HG03196 (cell line): ENCODE measurements at regions not wholly inside any gene's neighbourhood (a gene's known extent, or its start where the extent isn't known, plus 50 kb on each side); places are given as distances from the start of the nearest gene placed in this dataset.
A peak's percentile ranks its signal among the peaks of the same experiment; 100 is the strongest.
"Not testable (repeated sequence)": the region's sequence is repeated elsewhere in the genome, so short reads cannot be mapped to it uniquely, and the experiment has no call there.

ENCODE experiments used
- ATAC-seq: cut with Tn5 transposase; IDR thresholded peaks from one replicate; pipeline ENCODE4 v1.9.1; 2021; ENCODE audit not compliant: unreplicated experiment

DNA sequence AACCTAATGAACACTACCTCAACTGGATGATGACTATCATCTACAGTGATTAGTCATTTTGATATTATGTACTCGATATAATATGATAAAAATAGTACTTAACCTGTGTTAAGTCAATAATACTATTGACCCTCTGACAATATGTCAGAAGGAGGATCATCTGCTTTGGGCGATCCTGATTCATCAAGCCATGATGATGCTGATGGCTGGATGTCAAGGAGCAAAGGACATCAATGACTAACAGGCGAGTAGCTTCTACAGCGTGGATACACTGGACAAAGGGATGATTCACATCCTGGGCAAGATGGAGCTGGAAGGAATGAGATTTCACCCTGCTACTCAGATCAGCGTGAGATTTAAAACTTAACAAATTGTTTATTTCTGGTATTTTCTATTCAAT is 94.4 kb upstream of the SKAP2 start:
- ATAC-seq = no peak

DNA sequence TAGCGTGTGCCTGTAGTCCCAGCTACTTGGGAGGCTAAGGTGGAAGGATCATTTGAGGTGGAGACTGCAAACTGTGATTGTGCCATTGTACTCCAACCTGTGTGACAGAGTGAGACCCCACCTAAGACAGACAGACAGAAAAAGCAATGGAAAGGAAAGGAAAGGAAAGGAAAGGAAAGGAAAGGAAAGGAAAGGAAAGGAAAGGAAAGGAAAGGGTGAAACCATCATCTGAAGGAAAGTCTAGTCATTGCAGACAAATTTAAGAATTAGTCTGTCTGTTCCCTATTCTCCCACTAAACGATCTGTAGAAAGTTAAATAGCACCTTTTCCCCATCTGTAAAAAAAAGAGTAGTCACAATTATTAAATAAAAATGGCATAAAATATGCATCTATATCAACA is 91.1 kb upstream of the SKAP2 start:
- ATAC-seq = no peak

DNA sequence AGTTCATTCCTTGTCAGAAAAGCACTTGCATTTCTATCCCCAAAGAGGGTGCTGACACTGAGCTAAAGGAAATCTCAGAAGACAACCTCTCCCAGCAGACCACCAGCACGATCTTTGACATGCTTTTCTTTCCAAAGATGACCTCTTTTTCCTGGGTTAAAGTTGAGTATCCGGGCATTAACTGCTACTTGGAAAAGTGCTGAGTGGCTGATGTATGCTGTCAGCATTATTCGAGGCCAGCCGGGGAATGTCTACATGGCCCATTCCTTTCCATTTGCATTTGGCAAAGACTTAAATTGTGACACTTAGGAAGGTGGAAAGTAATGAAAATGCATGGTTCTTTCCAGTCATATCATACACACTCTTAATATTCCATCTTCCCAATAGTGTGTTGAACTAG is 90.6 kb upstream of the SKAP2 start:
- ATAC-seq = no peak

DNA sequence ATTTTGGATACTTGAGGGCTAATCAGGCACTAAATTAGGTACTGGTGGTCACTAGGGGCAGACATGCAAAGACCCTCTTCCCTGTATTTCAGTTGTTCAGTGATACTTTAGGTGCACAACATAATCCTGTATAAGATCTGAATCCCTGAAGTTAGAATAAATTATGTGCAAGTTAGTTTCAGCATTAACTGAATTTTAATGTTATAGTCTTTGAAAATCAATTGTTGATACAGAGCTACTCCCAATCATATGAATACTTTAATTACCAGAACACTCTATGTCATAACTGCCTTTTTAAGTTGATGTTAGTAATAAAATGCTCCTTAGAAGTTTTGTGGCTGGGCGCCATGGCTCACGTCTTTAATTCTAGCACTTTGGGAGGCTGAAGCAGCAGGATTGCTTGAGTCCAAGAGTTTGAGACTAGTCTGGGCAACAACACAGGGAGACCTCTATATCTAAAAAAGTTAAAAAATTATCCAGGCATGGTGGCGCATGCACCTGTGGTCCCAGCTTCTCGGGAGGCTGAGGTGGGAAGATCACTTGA is 87.1 kb upstream of the SKAP2 start:
- ATAC-seq = no peak

DNA sequence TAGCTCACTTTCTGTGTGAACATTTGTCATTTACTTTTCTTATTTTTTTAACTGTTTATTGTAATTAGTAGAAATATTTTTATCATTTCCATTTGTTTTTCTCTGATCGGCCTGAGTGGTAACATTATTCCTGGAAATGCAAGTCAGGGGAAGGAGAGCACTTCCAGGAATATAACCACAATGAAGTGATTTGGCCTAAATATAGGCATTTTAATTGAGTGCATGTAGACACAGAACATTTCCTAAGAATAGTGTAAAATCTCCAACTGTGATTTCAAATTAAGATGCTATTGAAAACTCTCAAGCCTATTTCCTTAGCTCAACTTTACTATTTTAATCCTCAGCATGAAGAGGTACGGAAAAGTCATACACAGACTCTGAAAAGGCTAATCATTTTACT is 86.5 kb upstream of the SKAP2 start:
- ATAC-seq = no peak

DNA sequence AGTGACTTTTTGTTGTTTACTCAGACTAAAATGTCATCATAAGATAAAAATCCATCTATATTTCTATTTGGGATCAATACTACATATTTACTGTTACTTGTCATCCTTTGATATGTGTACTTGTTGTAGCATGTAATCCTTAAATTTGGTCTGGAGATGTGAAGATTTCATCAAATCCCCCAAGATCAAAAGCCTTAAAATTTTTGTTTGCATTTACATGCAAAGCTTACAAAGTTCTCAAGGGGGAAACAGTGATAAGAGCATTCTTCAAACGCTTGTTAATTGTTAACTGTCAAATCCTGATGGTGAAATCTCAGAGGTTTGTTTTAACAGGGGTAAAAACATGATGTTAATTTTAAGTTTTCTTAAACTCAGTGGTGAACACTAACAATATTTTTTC is 84.9 kb upstream of the SKAP2 start:
- no peak for ATAC-seq

DNA sequence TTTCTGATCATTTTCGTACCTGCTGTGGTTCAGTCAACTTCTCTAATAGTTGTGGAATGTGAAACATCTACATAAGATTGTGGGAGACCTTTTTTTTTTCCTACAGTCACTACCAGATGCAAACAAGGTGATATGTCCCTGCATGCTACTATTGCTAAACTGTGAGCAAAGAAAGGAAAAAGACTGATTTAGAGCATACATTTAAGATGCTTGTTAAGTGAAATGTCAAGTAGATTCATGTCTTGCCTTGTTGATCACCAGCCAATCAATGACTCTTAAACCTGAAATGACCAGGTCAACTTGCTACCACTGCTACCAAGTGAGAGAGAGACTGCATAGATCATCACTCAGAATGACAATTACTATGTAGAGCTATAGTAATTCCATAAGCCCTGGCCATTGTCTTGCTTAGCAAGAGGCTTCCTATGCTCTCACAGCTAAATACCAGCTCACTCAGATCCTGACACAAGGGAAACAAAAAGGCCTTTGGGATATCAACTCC is 84.3 kb upstream of the SKAP2 start:
- ATAC-seq = no peak

DNA sequence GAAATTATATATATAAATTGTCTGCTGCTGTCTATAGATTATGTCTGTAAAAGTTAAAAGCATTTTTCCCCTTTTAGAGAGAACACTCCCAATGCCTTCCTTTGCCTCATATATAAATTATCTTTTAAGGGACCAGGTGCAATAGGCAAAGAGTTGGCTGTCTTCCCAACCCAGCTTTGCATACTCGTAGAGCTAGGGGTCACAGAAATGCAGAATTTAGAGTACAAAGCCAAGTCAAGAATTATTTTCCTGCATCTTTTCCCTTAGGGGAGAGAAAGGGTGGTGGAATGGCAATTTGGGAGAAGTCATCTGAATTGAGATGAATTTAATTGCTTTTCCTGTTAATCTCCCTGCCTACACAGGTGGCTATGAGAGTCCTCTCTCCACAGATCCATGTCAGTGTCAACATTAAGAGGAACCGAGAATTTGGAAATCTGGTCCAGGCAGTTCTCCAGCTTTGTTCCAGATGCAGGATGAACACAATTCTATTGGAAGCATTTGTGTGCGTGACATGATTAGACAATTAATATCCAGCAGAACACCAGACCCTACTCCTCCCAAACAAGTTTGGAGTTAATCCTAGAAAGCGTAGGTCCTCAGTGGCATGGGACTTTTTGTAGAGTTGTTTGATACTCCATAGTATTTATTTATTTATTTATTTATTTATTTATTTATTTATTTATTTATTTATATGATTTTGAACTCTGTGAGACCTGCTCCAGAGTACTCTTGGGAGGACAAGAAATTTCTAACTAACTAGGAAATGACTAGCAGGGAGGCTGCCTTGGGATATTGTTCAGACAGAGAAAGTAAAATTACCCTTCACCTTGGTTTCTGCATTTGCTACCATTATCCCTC is 80.3 kb upstream of the SKAP2 start:
- no peak for ATAC-seq

DNA sequence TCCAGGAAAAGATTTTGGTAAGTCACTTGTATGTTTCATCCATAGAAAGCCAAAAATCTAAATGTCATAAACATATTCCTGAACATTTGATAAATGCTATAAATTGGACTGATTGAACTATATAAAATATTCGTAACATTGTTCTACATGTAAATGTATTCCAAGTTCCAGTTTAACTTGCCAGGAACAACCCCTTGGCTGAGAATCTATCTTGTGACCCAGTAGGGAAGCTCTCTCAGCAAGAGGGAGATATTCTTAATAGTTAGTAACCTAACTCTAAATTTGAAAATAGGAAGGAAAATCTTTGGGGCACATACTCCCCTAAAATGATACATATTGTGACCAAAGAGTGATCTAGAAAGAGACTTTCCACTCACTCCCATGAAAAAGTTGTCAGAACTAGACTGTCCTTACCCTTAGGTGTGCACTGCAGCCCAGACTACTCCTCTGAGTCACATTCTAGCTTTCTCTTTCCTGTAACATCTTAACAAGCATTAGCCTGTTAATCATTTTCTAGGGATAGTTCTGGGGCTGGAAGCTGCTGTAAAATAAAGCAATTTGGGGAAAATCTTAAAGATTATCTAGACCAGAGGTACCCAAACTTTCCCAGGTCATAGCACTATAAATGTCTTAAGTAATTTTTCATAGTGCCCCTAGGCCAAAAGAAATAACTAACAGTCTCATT is 73.7 kb upstream of the SKAP2 start:
- peak; percentile 92 for ATAC-seq

DNA sequence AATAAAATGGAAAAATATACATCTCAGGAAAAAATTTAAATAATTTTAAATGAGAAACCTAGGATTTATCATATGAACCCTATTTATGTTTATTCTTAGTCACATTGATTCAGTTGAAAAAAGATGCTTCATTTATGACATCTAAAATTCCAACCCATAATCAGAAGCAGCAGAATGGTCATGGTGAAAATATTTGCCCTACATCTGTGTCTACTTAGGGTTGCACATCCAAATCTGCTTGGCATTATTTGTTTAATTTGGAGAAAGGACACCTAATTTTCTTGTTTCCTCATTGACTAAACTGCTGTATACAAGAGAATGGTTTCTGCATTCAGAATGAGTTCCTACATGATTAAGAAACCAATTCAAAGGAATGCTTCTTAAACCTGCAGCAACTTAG is 72.9 kb upstream of the SKAP2 start:
- ATAC-seq = no peak

DNA sequence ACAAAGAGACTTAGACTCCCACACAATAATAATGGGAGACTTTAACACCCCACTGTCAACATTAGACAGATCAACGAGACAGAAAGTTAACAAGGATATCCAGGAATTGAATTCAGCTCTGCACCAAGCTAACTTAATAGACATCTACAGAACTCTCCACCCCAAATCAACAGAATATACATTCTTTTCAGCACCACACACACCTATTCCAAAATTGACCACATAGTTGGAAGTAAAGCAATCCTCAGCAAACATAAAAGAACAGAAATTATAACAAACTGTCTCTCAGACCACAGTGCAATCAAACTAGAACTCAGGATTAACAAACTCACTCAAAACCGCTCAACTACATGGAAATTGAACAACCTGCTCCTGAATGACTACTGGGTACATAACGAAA is 68.2 kb upstream of the SKAP2 start:
- not testable (repeated sequence) for ATAC-seq

DNA sequence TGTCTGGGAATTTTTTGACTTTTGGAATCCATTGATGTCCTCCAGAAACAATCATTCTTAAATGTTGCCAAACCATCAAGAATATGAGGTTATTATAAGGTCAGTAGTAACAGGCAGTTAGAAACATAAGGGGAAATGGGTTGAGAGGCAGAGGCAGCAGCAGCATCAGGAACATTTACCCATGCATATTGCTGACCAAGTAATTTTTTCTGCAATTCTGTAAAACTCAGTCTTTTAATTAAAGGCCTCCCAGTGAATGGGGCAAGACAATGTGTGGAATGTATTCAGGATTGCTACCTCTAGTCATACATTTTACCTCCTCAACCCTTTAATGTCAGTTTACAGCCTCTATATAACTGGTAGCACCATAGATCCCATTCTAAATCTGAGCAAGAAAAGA is 66.5 kb upstream of the SKAP2 start:
- no peak for ATAC-seq

DNA sequence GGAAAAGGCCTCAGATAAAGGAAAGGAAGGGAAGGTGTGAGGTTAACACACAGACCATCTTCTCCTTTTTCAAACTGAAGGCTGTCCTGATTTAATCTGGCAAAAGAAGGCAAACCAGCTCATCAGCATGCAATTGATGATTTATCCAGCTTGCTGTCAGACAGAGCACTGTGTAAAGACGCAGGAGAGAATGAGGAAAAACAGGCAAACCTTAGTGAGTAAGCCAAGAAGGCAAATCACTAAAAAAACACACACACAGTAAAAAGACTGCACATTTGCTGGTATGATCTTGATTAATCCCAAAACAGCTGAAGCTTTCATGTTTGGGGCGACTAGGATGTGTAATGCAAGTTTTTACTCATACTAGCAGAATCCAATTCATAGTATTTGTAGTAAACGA is 65.8 kb upstream of the SKAP2 start:
- ATAC-seq = no peak

DNA sequence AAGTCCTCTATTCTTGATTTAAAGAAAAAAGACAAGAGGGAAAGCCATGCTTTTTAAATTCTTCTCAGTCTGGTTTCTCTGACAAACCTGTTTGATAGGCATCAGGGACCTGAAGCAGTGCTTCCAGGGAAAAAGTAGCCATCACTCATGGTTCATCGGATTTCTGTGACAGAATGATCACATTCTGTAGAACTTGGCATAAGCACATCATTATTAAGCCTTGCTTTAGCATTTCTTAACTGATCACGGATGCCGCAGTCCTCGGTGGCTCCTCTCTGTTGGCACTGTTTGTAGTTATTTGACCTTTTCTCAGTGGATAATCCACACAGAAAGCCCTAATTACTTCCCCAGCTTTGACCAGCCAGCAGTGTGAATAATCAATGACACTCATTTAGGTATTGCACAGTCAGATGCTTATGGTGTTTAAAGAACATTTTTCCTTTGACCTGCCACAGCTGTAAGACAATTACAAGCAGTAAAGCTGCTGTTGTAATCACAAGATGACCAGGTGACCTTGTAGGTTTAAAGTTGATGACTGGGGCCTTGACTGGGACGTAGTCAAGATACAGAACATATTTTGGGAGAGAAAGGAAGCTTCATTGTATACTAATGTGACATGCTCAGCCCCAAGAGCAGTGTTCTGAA is 64.4 kb upstream of the SKAP2 start:
- ATAC-seq = no peak

DNA sequence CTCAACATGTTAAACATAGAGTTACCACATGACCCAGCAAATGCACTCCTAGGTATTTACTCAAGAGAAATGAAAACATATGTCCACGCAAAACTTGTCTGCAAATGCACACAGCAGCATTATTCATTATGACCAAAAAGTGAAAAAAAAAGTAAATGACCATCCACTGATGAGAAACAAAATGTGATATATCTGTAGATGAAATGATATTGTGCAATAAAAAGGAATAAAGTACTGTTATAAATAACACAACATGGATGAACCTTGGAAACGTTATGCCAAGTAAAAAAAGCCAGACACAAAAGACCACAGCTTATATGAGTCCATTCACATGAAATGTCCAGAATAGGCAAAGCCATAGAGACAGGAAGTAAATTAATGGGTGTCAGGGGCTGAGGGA is 61.4 kb upstream of the SKAP2 start:
- no peak for ATAC-seq

DNA sequence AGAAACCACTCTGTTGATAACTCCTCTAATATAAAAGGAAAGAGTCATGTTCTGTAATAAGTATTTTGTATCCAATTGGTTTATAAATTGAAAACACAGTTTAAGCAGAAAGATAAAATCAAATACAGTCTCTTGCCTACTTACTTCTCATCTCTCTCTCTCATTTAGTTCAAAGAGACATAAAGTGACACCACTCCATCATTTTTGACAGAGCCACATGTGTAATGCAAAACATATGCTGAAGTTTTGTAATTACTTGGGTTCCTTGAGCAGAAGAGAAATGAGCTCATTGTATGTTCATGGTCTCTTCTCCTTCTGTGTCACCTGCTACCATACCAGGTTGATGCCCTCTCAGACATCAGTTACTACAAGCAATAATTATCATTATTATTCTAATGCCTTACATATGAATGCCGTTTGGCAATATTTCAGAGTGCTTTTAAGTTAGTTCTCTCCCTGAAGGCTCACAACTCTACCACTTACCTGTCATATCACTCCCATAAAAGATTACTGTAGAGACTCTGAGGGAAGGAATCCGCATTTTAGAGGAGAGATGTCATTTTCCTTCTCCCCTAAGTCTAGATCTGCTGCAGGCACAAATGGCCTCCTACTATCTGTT is 59.9 kb upstream of the SKAP2 start:
- no peak for ATAC-seq

DNA sequence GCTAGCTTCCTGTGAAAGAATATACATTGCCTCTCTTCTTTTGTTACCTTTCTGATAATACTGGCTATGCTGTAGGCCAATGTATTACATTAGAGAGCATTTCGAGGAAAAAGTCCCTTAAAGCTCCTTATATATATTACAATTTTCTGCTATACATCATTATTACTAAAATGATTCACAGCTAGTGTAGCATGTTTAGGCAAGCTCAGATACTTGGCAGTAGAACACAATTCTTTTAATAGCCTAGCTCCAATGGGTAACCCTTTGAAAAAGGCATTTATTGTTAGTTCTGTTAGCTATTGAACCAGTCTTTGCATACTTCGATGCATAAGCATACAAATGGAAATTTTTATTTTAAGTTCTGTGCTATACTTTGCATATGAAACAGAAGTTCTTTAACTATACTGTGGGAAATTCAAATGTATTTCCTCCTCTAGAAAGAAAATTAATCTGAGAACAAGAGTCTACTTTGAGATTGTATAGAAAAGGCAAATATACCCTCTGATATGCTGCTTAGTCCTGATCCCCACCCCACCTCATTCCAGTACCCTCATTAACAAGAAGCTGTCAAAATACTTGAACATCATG is 55.6 kb upstream of the SKAP2 start:
- no peak for ATAC-seq

DNA sequence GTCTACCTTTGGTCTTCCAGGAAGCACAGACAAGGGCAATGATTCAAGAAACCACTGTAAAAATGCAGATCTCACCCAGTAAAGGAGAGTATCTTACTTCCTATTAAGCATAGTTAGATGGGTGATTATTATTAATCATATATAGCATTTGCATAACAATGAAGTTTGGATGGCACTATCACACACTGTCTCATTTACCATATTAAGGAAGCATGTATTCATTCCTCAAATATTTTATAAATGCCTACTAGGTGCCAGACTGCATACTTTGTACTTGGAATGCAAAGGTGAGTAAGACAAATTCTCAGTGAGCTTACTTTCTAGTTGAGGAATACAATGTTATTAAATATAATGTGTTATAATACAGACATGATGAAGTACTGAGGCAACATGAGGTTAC is 53.9 kb upstream of the SKAP2 start:
- no peak for ATAC-seq

DNA sequence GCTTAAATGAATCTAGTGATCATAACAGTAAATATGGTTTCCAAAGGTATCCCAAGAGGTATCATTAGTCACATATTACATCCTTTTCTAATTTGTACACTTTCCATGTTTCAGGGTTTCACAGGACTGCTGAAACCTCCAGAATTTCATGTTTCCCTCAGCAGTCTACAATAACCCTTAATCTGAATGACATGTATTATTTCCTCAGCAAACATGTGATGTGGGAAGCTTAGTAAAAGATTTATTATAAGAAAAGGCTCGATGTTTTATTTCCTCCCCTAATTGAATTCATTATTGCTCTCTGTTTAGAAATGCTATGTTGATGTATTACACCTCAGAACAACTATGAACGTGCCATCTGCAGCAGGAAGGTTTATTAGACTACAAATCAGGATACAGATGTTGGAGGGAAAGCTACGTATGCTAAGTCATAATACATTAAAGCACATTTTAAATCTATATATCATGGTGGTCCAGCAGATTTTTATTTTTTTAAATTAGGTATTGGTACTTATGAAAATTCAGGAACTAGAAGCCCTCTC is 52.5 kb upstream of the SKAP2 start:
- no peak for ATAC-seq

DNA sequence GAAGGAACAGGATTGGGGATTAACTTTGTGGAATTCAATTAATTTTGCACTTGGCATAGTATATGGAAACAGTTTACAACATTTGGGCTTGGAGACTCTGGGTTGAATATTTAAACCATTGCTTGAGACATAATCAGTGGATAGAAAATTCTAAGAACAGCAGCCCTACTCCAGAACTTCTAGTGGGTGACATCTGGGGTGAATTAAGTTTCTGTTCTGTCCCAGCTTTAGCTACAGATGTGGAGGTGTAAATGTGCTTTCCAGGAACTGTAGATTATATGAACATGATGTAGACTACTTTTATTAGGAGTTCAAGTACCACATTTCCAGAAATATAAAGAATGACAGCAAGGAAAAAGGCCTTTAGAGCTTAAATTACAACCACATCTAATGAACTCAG is 51.9 kb upstream of the SKAP2 start:
- ATAC-seq = no peak
